ENCODE measurements at regions not wholly inside any gene's neighbourhood (a gene's known extent, or its start where the extent isn't known, plus 50 kb on each side); places are given as distances from the start of the nearest gene placed in this dataset.

DNA sequence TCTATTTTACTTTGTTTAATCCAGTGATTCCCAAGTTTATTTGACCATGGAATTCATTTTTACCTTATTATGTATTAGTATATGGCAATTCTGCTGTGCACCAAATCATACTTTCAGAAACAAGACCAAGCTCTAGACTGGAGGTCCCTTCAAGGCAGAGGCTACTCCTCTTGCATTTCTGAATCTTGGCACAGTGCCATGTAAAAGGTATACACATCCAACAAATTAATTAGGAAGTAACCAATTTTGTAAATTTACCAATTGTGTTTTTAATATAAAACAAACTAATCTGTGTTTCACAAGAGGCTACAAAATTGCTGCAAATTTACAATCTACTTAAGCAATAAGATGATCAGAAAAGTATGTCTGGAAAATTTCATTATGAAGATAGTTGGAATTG, 712.2 kb upstream of the HS3ST1 start:
- DNase-seq (ENCODE audit: extremely low read depth, low read depth): no peak
- TF ChIP-seq, protein P1, sequence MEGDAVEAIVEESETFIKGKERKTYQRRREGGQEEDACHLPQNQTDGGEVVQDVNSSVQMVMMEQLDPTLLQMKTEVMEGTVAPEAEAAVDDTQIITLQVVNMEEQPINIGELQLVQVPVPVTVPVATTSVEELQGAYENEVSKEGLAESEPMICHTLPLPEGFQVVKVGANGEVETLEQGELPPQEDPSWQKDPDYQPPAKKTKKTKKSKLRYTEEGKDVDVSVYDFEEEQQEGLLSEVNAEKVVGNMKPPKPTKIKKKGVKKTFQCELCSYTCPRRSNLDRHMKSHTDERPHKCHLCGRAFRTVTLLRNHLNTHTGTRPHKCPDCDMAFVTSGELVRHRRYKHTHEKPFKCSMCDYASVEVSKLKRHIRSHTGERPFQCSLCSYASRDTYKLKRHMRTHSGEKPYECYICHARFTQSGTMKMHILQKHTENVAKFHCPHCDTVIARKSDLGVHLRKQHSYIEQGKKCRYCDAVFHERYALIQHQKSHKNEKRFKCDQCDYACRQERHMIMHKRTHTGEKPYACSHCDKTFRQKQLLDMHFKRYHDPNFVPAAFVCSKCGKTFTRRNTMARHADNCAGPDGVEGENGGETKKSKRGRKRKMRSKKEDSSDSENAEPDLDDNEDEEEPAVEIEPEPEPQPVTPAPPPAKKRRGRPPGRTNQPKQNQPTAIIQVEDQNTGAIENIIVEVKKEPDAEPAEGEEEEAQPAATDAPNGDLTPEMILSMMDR (IDR thresholded peaks at IDR 0.05; ENCODE audit: low read depth, low read length): no peak

DNA sequence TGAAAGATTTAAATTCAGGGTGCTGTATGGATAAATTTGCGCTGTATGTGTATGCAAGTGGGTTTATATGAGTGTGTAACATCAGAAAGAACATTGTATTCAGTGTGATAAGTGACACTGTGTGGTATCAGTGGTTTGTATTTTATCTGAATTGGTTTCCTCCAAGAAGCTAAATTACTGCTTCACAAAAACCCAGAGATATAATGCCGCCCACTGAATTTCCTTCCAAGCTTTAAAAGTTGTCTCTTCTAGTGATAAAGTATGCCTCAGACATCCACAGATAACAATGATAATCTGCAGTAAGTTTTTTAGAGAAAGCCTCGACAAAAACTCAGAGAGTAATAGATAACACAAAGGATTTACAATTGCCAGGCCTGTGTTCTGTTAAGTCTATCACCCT, 710.6 kb upstream of the HS3ST1 start:
- no peak for DNase-seq (ENCODE audit: extremely low read depth, low read depth)
- TF ChIP-seq, protein P1 (IDR thresholded peaks at IDR 0.05; ENCODE audit: low read depth, low read length): no peak

DNA sequence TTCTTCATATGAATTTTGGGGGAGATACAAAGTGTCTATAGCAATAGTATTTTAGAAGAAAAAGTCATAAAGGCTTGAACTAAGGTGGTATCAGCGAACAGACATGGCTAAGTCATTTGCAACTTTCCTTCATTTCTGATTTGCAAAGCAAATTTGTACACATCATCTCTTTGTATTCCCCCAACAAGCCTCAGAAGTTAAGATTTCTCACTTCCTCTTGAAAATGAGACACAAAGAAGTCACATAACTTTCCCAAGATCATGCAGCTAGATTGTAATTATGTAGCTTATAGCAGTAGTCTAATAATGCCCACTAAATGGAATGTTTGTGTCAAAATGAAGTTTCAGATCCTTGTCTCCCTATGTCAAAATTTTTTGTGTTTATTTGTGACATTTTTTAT, 709.8 kb upstream of the HS3ST1 start:
- no peak for DNase-seq (ENCODE audit: extremely low read depth, low read depth)
- TF ChIP-seq, protein P1 (IDR thresholded peaks at IDR 0.05; ENCODE audit: low read depth, low read length): no peak

DNA sequence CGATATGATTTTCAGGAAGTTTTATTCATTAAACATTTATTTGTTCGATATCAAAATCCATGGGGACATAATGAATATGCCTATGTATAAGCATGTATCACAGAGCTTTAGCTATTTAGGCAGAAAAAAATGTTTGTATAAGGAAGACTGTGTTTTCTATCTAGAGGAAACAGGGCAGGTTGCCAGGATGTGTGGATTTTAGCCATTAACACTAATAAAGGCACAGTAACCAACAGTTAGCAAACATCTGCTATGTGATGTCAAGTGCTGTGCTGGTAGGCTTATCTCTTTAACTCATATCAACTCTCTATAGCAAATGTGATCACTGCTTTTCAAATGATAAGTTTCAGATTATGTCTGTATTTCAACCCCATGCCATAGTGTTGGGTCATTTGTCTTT, 708.9 kb upstream of the HS3ST1 start:
- DNase-seq (ENCODE audit: extremely low read depth, low read depth): no peak

DNA sequence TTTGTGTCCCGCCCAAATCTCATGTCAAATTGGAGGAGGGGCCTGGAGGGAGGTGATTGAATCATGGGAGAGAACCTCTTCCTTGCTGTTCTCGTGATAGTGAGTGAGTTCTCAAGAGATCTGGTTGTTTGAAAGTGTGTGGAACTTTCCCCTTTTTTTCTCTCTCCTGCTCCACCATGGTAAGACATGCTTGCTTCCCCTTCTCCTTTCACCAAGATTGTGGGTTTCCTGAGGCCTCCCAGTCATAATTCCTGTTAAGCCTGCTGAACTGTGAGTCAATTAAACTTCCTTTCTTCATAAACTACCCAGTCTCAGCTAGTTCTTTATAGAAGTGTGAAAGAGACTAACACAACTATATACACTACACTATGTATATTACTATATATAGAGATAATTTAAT, 697.8 kb upstream of the HS3ST1 start:
- no peak for DNase-seq (ENCODE audit: extremely low read depth, low read depth)
- TF ChIP-seq, protein P1 (IDR thresholded peaks at IDR 0.05; ENCODE audit: low read depth, low read length): no peak

More for the DNA sequence above, 708.9 kb upstream of the HS3ST1 start:
- TF ChIP-seq, protein P1 (IDR thresholded peaks at IDR 0.05; ENCODE audit: low read depth, low read length): no peak

DNA sequence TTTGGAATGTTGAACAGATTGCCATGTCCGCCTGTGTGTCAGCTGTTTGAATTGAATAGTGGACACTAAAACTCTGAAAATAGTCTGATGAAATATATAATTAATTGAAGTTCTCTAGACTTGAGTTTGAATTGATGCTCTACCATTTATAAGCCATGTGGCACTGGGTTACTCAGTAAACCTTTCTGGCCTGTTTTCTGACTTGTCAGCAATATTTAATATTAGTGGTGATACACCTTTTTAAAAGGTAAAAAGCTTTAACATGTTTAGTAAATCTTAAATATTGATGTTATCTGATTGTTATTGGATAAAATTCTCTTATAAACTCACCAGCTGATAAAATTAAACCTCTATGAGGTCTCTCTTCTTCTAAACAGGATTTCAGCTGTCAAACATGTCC, 695.4 kb upstream of the HS3ST1 start:
- no peak for DNase-seq (ENCODE audit: extremely low read depth, low read depth)
- TF ChIP-seq, protein P1 (IDR thresholded peaks at IDR 0.05; ENCODE audit: low read depth, low read length): no peak

DNA sequence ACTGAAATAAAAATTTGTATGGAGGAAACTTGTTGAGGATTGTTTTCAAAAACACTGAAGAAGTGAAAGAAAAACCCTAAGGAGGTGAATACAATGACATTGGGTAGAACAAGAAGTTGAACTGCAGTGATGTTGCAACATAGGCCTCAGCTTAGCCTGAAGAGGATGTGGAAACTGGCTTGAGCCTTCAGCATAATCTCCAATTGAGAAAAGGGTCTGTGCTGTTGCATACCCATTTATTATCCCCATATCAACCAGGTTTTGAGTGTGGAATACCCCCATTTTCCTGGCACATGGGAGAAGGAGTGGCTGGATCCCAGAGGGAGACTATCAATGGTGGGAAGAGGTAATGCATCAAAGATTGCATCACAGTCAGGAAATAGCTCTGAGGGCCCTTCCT, 695.0 kb upstream of the HS3ST1 start:
- no peak for DNase-seq (ENCODE audit: extremely low read depth, low read depth)
- TF ChIP-seq, protein P1 (IDR thresholded peaks at IDR 0.05; ENCODE audit: low read depth, low read length): no peak
